ENCODE measurements at regions not wholly inside any gene's neighbourhood (a gene's known extent, or its start where the extent isn't known, plus 50 kb on each side); places are given as distances from the start of the nearest gene placed in this dataset.

GRCh38 chr16:14013145-14013570, 58.0 kb upstream of the MRTFB start:
- TF ChIP-seq CTCF (IDR thresholded peaks at IDR 0.05) (no peak), POLR2A (IDR thresholded peaks at IDR 0.05) (no peak), POLR2AphosphoS5 (IDR thresholded peaks at IDR 0.05) (peak in 1 of 3 donors; percentile 14)
